ENCODE measurements at regions not wholly inside any gene's neighbourhood (a gene's known extent, or its start where the extent isn't known, plus 50 kb on each side); places are given as distances from the start of the nearest gene placed in this dataset.

DNA sequence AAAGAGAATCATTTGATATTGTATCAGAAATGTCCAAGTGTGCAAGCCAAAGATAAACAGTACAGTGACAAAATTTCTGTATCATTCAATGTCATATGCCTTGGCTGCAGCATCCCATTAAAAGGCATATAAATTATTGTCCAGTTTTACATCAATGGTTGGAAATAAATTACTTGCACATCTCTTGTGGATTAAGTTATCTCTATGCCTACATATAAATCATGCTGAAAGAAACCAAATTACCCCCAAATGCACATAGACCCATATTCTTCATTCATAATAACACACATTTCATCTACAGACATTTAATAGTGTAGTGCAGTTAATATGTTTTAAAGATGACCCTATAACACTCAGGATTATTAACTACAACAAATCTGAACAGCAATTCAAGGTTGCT, 1415.7 kb upstream of the PCDH9 start:
- intact Hi-C loops (cut with DNase I; ENCODE audit: low total_unique reads): no loop called here
- H3K27ac ChIP-seq: no peak overlapping the region
- no peaks in the 10 kb centered on the region for H3K4me1 ChIP-seq
- no peak overlapping the region for H3K4me3 ChIP-seq
- no peak for DNase-seq
- H3K9me3 ChIP-seq: peaks cover 0 to 5% (median 0%) of the 10 kb centered on the region in 8 donors
- H3K36me3 ChIP-seq: no peaks in the 10 kb centered on the region
- TF ChIP-seq, protein P1, sequence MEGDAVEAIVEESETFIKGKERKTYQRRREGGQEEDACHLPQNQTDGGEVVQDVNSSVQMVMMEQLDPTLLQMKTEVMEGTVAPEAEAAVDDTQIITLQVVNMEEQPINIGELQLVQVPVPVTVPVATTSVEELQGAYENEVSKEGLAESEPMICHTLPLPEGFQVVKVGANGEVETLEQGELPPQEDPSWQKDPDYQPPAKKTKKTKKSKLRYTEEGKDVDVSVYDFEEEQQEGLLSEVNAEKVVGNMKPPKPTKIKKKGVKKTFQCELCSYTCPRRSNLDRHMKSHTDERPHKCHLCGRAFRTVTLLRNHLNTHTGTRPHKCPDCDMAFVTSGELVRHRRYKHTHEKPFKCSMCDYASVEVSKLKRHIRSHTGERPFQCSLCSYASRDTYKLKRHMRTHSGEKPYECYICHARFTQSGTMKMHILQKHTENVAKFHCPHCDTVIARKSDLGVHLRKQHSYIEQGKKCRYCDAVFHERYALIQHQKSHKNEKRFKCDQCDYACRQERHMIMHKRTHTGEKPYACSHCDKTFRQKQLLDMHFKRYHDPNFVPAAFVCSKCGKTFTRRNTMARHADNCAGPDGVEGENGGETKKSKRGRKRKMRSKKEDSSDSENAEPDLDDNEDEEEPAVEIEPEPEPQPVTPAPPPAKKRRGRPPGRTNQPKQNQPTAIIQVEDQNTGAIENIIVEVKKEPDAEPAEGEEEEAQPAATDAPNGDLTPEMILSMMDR (IDR thresholded peaks at IDR 0.05 in 8 of 11, conservative IDR thresholded peaks at IDR 0.05 in 3 of 11): no peak
- no peaks in the 10 kb centered on the region for H3K27me3 ChIP-seq (replicated peaks in 1 of 7)

DNA sequence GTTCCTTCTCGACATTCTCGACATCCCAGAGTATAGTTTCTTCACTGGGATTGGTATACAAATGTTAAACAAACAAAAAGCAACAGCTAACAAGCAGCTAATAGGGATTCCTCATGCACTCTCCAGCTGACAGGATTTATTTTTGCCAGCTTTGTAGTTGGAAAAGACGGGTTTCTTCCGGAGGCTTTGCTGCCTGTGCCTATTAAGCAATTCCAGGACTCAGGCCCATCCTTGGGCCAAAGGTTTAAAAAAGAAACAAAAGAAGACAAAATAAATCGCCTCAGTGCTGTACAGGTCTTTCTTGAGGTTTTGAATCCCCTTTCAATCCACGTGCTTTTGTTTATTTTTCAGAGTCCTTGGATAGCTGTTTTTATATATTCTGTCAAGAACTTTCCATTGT, 1414.5 kb upstream of the PCDH9 start:
- TF ChIP-seq, protein P1 (IDR thresholded peaks at IDR 0.05 in 8 of 11, conservative IDR thresholded peaks at IDR 0.05 in 3 of 11): no peak
- TF ChIP-seq POLR2AphosphoS5 (IDR thresholded peaks at IDR 0.05) (no peak), POLR2A (IDR thresholded peaks at IDR 0.05) (no peak)
- 47 to 62% (median 52%) methylated on average over 6 of the region's 6 CpGs for WGBS, 5 donors
- intact Hi-C loops (cut with DNase I; ENCODE audit: low total_unique reads): no loop called here
- no peaks in the 10 kb centered on the region for H3K36me3 ChIP-seq
- no peak for DNase-seq
- no peak overlapping the region for H3K4me3 ChIP-seq
- H3K9me3 ChIP-seq: peaks cover 0 to 5% (median 0%) of the 10 kb centered on the region in 8 donors
- H3K27me3 ChIP-seq (replicated peaks in 1 of 7): no peaks in the 10 kb centered on the region
- no peaks in the 10 kb centered on the region for H3K4me1 ChIP-seq
- no peak overlapping the region for H3K27ac ChIP-seq

DNA sequence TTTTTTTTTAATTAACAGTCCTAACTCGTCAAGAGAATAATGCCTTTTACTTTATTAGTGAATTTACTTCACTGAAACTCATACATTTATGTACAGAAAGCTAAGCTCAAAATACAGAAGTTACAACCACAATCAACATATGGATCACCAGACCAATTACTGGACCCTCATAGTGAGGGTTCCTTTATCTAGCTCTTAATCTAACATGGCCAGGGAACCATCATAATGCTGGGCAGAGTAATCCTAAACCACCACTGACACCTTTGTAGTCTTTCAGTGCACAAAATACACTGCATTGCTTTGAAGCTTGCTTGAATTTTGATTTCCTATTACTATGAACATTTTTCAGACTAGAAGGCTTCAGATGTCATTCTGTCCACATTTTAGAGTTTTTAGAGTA, 1406.6 kb upstream of the PCDH9 start:
- H3K36me3 ChIP-seq: no peaks in the 10 kb centered on the region
- TF ChIP-seq, protein P1 (IDR thresholded peaks at IDR 0.05 in 8 of 11, conservative IDR thresholded peaks at IDR 0.05 in 3 of 11): no peak
- no peak for TF ChIP-seq POLR2AphosphoS5 (IDR thresholded peaks at IDR 0.05)
- no peak for TF ChIP-seq POLR2A (IDR thresholded peaks at IDR 0.05)
- H3K27me3 ChIP-seq (replicated peaks in 1 of 7): no peaks in the 10 kb centered on the region
- no peak overlapping the region for H3K4me3 ChIP-seq
- H3K4me1 ChIP-seq: no peaks in the 10 kb centered on the region
- H3K27ac ChIP-seq: no peak overlapping the region
- H3K9me3 ChIP-seq: peaks cover 0 to 10% (median 0%) of the 10 kb centered on the region in 8 donors
- no peak for DNase-seq
- intact Hi-C loops (cut with DNase I; ENCODE audit: low total_unique reads): no loop called here
- 59 to 73% (median 63%) methylated on average over 1 of the region's 1 CpG for WGBS, 5 donors

DNA sequence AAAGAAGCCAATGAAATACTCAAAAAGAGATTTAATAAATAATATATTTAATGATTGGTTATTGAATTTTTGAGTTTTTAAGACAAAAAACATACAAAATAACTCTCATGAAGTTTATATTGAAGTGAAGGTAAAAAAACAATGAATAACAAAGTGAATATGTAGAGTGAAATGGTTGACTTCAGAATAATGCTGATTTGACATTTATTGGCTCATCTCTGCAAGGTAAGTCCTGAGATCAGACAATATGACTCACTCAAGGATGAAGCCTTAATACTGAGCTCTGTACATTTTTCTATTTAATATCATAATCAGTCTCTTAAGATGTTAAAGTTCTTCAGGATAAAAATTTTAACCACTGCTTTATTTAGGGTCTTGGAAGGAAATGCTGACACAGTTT, 1398.9 kb upstream of the PCDH9 start:
- Histone ChIP-seq H3K4me3 (no peak overlapping the region), H3K27me3 (replicated peaks in 1 of 7) (no peaks in the 10 kb centered on the region), H3K36me3 (no peaks in the 10 kb centered on the region), H3K27ac (no peak overlapping the region), H3K4me1 (no peaks in the 10 kb centered on the region), H3K9me3 (peaks cover 0 to 15% (median 0%) of the 10 kb centered on the region in 8 donors)
- no peak for DNase-seq
- no peak for TF ChIP-seq POLR2AphosphoS5 (IDR thresholded peaks at IDR 0.05)
- TF ChIP-seq, protein P1 (IDR thresholded peaks at IDR 0.05 in 8 of 11, conservative IDR thresholded peaks at IDR 0.05 in 3 of 11): no peak
- no peak for TF ChIP-seq POLR2A (IDR thresholded peaks at IDR 0.05)
- intact Hi-C loops (cut with DNase I; ENCODE audit: low total_unique reads): no loop called here

Measured in spleen (tissue), 11 donors.